Right atrium auricular region (tissue), 2 donors: ENCODE measurements at regions not wholly inside any gene's neighbourhood (a gene's known extent, or its start where the extent isn't known, plus 50 kb on each side); places are given as distances from the start of the nearest gene placed in this dataset.

Source experiments
- DNase-seq: peaks from one replicate; pipeline ENCODE4 v3.0.0-alpha.2; 2019; ENCODE audit warnings: low spot score
- H3K27ac ChIP-seq, 2 donors: fragments of 200-600 bp; sonication (generic); 1 replicate in 1 of 2; 2 replicates in 1 of 2; pipeline ENCODE4 v1.5.1; 2016 to 2019
- H3K27me3 ChIP-seq, 2 donors: fragments of 200-600 bp; sonication (generic); one replicate each; pipeline versions ENCODE4 v1.5.1 to v1.6.0; 2017 to 2019
- H3K36me3 ChIP-seq: fragments of 200-600 bp; sonication (generic); one replicate; pipeline ENCODE4 v1.5.1; 2016
- H3K4me1 ChIP-seq, 2 donors: fragments of 200-600 bp; sonication (generic); one replicate each; pipeline versions ENCODE4 v1.5.1 to v1.6.0; 2017 to 2019
- H3K4me3 ChIP-seq, 2 donors: fragments of 200-600 bp; sonication (generic); 1 replicate in 1 of 2; 2 replicates in 1 of 2; pipeline ENCODE4 v1.5.1; 2017 to 2019; ENCODE audit warnings: mild to moderate bottlenecking in 1 of 2, moderate library complexity in 1 of 2
- H3K9me3 ChIP-seq, 2 donors: fragments of 200-600 bp; sonication (generic); one replicate each; pipeline ENCODE4 v1.5.1; 2019
- CTCF ChIP-seq, 2 donors: fragments of 200-600 bp; sonication (generic); IDR thresholded peaks; one replicate each; pipeline ENCODE4 v1.5.1; 2019; ENCODE audit warnings: antibody characterized with exemption in 2 of 2

- H3K4me1 ChIP-seq = no peaks in the 10 kb centered on the region
- no peak overlapping the region for H3K4me3 ChIP-seq
- H3K27ac ChIP-seq = no peak overlapping the region
- no peaks in the 10 kb centered on the region for H3K27me3 ChIP-seq
- TF ChIP-seq CTCF (IDR thresholded peaks at IDR 0.05) = peak in 1 of 2 donors; percentile 16
- H3K36me3 ChIP-seq = no peaks in the 10 kb centered on the region
- DNase-seq = no peak
- peaks cover 3 to 13% of the 10 kb centered on the region in 2 donors for H3K9me3 ChIP-seq
Measured at GRCh38 chr13:71320452-71320851, 546.6 kb downstream of the DACH1 start.

- no peak overlapping the region for H3K27ac ChIP-seq
- TF ChIP-seq CTCF (IDR thresholded peaks at IDR 0.05) = no peak
- no peaks in the 10 kb centered on the region for H3K27me3 ChIP-seq
- DNase-seq = no peak
- H3K4me1 ChIP-seq = no peaks in the 10 kb centered on the region
- H3K9me3 ChIP-seq = peaks cover 3 to 13% of the 10 kb centered on the region in 2 donors
- no peaks in the 10 kb centered on the region for H3K36me3 ChIP-seq
- no peak overlapping the region for H3K4me3 ChIP-seq
Measured at GRCh38 chr13:71316792-71317363, 550.1 kb downstream of the DACH1 start.

- no peak for TF ChIP-seq CTCF (IDR thresholded peaks at IDR 0.05)
- DNase-seq = no peak
- no peaks in the 10 kb centered on the region for H3K27me3 ChIP-seq
- H3K9me3 ChIP-seq = no peaks in the 10 kb centered on the region
- H3K36me3 ChIP-seq = no peaks in the 10 kb centered on the region
- H3K4me3 ChIP-seq = no peak overlapping the region
- H3K4me1 ChIP-seq = no peaks in the 10 kb centered on the region
- no peak overlapping the region for H3K27ac ChIP-seq
Measured at GRCh38 chr13:71312923-71313322, 554.1 kb downstream of the DACH1 start.

GRCh38 chr13:71309905-71310304, 557.1 kb downstream of the DACH1 start:
- no peaks in the 10 kb centered on the region for H3K27me3 ChIP-seq
- H3K27ac ChIP-seq = no peak overlapping the region
- no peak for TF ChIP-seq CTCF (IDR thresholded peaks at IDR 0.05)
- H3K9me3 ChIP-seq = no peaks in the 10 kb centered on the region
- no peaks in the 10 kb centered on the region for H3K36me3 ChIP-seq
- H3K4me1 ChIP-seq = no peaks in the 10 kb centered on the region
- no peak for DNase-seq
- H3K4me3 ChIP-seq = no peak overlapping the region

- Histone ChIP-seq H3K4me1 (no peaks in the 10 kb centered on the region), H3K27ac (no peak overlapping the region), H3K27me3 (no peaks in the 10 kb centered on the region), H3K36me3 (no peaks in the 10 kb centered on the region), H3K9me3 (no peaks in the 10 kb centered on the region), H3K4me3 (no peak overlapping the region)
- DNase-seq = no peak
- no peak for TF ChIP-seq CTCF (IDR thresholded peaks at IDR 0.05)
Measured at GRCh38 chr13:71306821-71307220, 560.2 kb downstream of the DACH1 start.

GRCh38 chr13:71304861-71305260, 562.1 kb downstream of the DACH1 start:
- Histone ChIP-seq H3K27ac (no peak overlapping the region), H3K27me3 (no peaks in the 10 kb centered on the region), H3K4me1 (no peaks in the 10 kb centered on the region), H3K9me3 (no peaks in the 10 kb centered on the region), H3K4me3 (no peak overlapping the region), H3K36me3 (no peaks in the 10 kb centered on the region)
- TF ChIP-seq CTCF (IDR thresholded peaks at IDR 0.05) = no peak
- DNase-seq = no peak
